Urinary bladder (tissue), 3 donors: ENCODE measurements at regions not wholly inside any gene's neighbourhood (a gene's known extent, or its start where the extent isn't known, plus 50 kb on each side); places are given as distances from the start of the nearest gene placed in this dataset.
"Not testable (repeated sequence)": the region's sequence is repeated elsewhere in the genome, so short reads cannot be mapped to it uniquely, and the experiment has no call there.

Source experiments
- DNase-seq: peaks from one replicate; pipeline ENCODE4 v3.0.0-alpha.2; 2015; ENCODE audit errors: extremely low spot score
- H3K27ac ChIP-seq: one replicate; pipeline ENCODE4 v1.5.1; 2013; ENCODE audit warnings: low read depth, mild to moderate bottlenecking, moderate library complexity
- H3K36me3 ChIP-seq: one replicate; pipeline ENCODE4 v1.6.1; 2013; ENCODE audit warnings: mild to moderate bottlenecking, moderate library complexity; ENCODE audit not compliant: insufficient read depth
- H3K4me1 ChIP-seq: one replicate; pipeline ENCODE4 v1.6.1; 2013; ENCODE audit warnings: mild to moderate bottlenecking, moderate library complexity; ENCODE audit not compliant: insufficient read depth
- H3K4me3 ChIP-seq: one replicate; pipeline ENCODE4 v1.5.1; 2013; ENCODE audit warnings: low read depth, low read length
- WGBS: extraction: QIAGEN DNeasy Blood & Tissue Kit; methylation state at CpG from one replicate; pipeline ENCODE4 v1.1.7; 2013; 5-methylcytosine and 5-hydroxymethylcytosine counted together
- donor health status: healthy with polysubstance abuse.
- donor health status: healthy.

- 98% methylated on average over 1 of the region's 1 CpG for WGBS
- H3K36me3 ChIP-seq: no peaks in the 10 kb centered on the region
- DNase-seq: no peak
- no peak overlapping the region for H3K4me3 ChIP-seq
- H3K4me1 ChIP-seq: no peaks in the 10 kb centered on the region
- H3K27ac ChIP-seq: no peak overlapping the region
Observed at GRCh38 chr6:56875523-56875922, 79.4 kb upstream of the BEND6 start.

- Histone ChIP-seq H3K27ac (no peak overlapping the region), H3K4me3 (no peak overlapping the region), H3K36me3 (no peaks in the 10 kb centered on the region), H3K4me1 (no peaks in the 10 kb centered on the region)
- WGBS: 89% methylated on average over 3 of the region's 3 CpGs
- no peak for DNase-seq
Observed at GRCh38 chr6:56874328-56874727, 80.6 kb upstream of the BEND6 start.

- H3K4me1 ChIP-seq, H3K36me3 ChIP-seq, H3K4me3 ChIP-seq, H3K27ac ChIP-seq, DNase-seq: not testable (repeated sequence)
- 91% methylated on average over 5 of the region's 5 CpGs for WGBS
Observed at GRCh38 chr6:56870053-56870452, 84.9 kb upstream of the BEND6 start.

GRCh38 chr6:56869346-56869745 is 85.6 kb upstream of the BEND6 start:
- DNase-seq: no peak
- Histone ChIP-seq H3K36me3 (no peaks in the 10 kb centered on the region), H3K4me1 (no peaks in the 10 kb centered on the region), H3K4me3 (no peak overlapping the region), H3K27ac (no peak overlapping the region)
- WGBS: 90% methylated on average over 2 of the region's 2 CpGs

GRCh38 chr6:56868687-56869086 is 86.2 kb upstream of the BEND6 start:
- H3K27ac ChIP-seq: no peak overlapping the region
- H3K36me3 ChIP-seq: no peaks in the 10 kb centered on the region
- no peak overlapping the region for H3K4me3 ChIP-seq
- no peak for DNase-seq
- 83% methylated on average over 1 of the region's 1 CpG for WGBS
- H3K4me1 ChIP-seq: no peaks in the 10 kb centered on the region

GRCh38 chr6:56866917-56867522 is 87.9 kb upstream of the BEND6 start:
- Histone ChIP-seq H3K36me3 (no peaks in the 10 kb centered on the region), H3K4me1 (no peaks in the 10 kb centered on the region), H3K27ac (peak overlapping the region; percentile 50), H3K4me3 (no peak overlapping the region)
- 67% methylated on average over 2 of the region's 2 CpGs for WGBS
- no peak for DNase-seq

GRCh38 chr6:56865081-56865875 is 89.6 kb upstream of the BEND6 start:
- no peak for DNase-seq
- Histone ChIP-seq H3K4me3 (no peak overlapping the region), H3K4me1 (no peaks in the 10 kb centered on the region), H3K36me3 (no peaks in the 10 kb centered on the region), H3K27ac (no peak overlapping the region)
- WGBS: 96% methylated on average over 1 of the region's 1 CpG

- H3K27ac ChIP-seq: no peak overlapping the region
- H3K36me3 ChIP-seq: no peaks in the 10 kb centered on the region
- WGBS: 88% methylated on average over 1 of the region's 1 CpG
- no peak for DNase-seq
- no peaks in the 10 kb centered on the region for H3K4me1 ChIP-seq
- no peak overlapping the region for H3K4me3 ChIP-seq
Observed at GRCh38 chr6:56864171-56864616, 90.7 kb upstream of the BEND6 start.

- H3K27ac ChIP-seq: no peak overlapping the region
- H3K4me1 ChIP-seq: no peaks in the 10 kb centered on the region
- 42% methylated on average over 1 of the region's 1 CpG for WGBS
- H3K36me3 ChIP-seq: no peaks in the 10 kb centered on the region
- DNase-seq: no peak
- H3K4me3 ChIP-seq: no peak overlapping the region
Observed at GRCh38 chr6:56863366-56863765, 91.5 kb upstream of the BEND6 start.

GRCh38 chr6:56862415-56863175 is 92.3 kb upstream of the BEND6 start:
- WGBS: 77% methylated on average over 3 of the region's 3 CpGs
- H3K27ac ChIP-seq: no peak overlapping the region
- no peaks in the 10 kb centered on the region for H3K36me3 ChIP-seq
- DNase-seq: no peak
- no peak overlapping the region for H3K4me3 ChIP-seq
- H3K4me1 ChIP-seq: no peaks in the 10 kb centered on the region

GRCh38 chr6:56860475-56860874 is 94.4 kb upstream of the BEND6 start:
- Histone ChIP-seq H3K4me1 (no peaks in the 10 kb centered on the region), H3K36me3 (no peaks in the 10 kb centered on the region), H3K4me3 (no peak overlapping the region), H3K27ac (no peak overlapping the region)
- no peak for DNase-seq
- 60% methylated on average over 4 of the region's 4 CpGs for WGBS

- 36% methylated on average over 4 of the region's 4 CpGs for WGBS
- Histone ChIP-seq H3K4me3 (no peak overlapping the region), H3K4me1 (no peaks in the 10 kb centered on the region), H3K36me3 (no peaks in the 10 kb centered on the region), H3K27ac (no peak overlapping the region)
- no peak for DNase-seq
Observed at GRCh38 chr6:56856036-56856580, 98.8 kb upstream of the BEND6 start.

- WGBS: 96% methylated on average over 2 of the region's 2 CpGs
- no peaks in the 10 kb centered on the region for H3K4me1 ChIP-seq
- no peaks in the 10 kb centered on the region for H3K36me3 ChIP-seq
- H3K27ac ChIP-seq: no peak overlapping the region
- no peak overlapping the region for H3K4me3 ChIP-seq
- no peak for DNase-seq
Observed at GRCh38 chr6:56854086-56854485, 100.8 kb upstream of the BEND6 start.
